Upper lobe of left lung (tissue), 6 donors: ENCODE measurements at regions not wholly inside any gene's neighbourhood (a gene's known extent, or its start where the extent isn't known, plus 50 kb on each side); places are given as distances from the start of the nearest gene placed in this dataset.

Source experiments
- ATAC-seq, 2 donors: fragments of 200-7000 bp; cut with Tn5 transposase; one replicate each; pipeline ENCODE4 v1.9.1; 2022; ENCODE audit warnings: mild to moderate bottlenecking in 2 of 2, moderate library complexity in 2 of 2; ENCODE audit not compliant: low FRiP score in 2 of 2
- DNase-seq, 2 donors: peaks; one replicate each; pipeline ENCODE4 v3.0.0-alpha.2; 2019 to 2020
- H3K27ac ChIP-seq, 4 donors: fragments of 200-600 bp; sonication (generic); one replicate each; pipeline ENCODE4 v1.5.1; 2016 to 2019
- H3K27me3 ChIP-seq, 4 donors: fragments of 200-600 bp; sonication (generic); one replicate each; pipeline ENCODE4 v1.5.1; 2017 to 2019
- H3K36me3 ChIP-seq, 4 donors: fragments of 200-600 bp; sonication (generic); one replicate each; pipeline ENCODE4 v1.5.1; 2016 to 2019
- H3K4me1 ChIP-seq, 4 donors: fragments of 200-600 bp; sonication (generic); one replicate each; pipeline ENCODE4 v1.5.1; 2018 to 2019
- H3K4me3 ChIP-seq, 4 donors: fragments of 200-600 bp; sonication (generic); one replicate each; pipeline ENCODE4 v1.5.1; 2017 to 2019; ENCODE audit warnings: mild to moderate bottlenecking in 2 of 4, moderate library complexity in 1 of 4
- H3K9me3 ChIP-seq, 4 donors: fragments of 200-600 bp; sonication (generic); one replicate each; pipeline ENCODE4 v1.5.1; 2018 to 2019
- CTCF ChIP-seq, 6 experiments: fragments of 450-650 bp in 4 of 6; fragments of 200-600 bp in 2 of 6; sonication (generic) in 2 of 6; IDR thresholded peaks; one replicate each; pipeline ENCODE4 v1.5.1; 2016 to 2019; ENCODE audit warnings: antibody characterized with exemption in 6 of 6
- EP300 ChIP-seq, 4 donors: sonication (generic); formaldehyde crosslinking; IDR thresholded peaks; one replicate each; pipeline ENCODE4 v1.5.1; 2017; ENCODE audit warnings: antibody characterized with exemption in 4 of 4, control low read depth in 2 of 4
- POLR2A ChIP-seq, 4 donors: fragments of 450-650 bp; IDR thresholded peaks; one replicate each; pipeline ENCODE4 v1.5.1; 2016 to 2017; ENCODE audit warnings: antibody characterized with exemption in 4 of 4, mild to moderate bottlenecking in 2 of 4
- POLR2AphosphoS5 ChIP-seq, 2 donors: sonication (generic); formaldehyde crosslinking; IDR thresholded peaks; one replicate each; pipeline ENCODE4 v1.5.1; 2017; ENCODE audit warnings: antibody characterized with exemption in 2 of 2
- WGBS, 2 donors: methylation state at CpG; one replicate each; pipeline ENCODE4 v1.1.5; 2017 to 2018; 5-methylcytosine and 5-hydroxymethylcytosine counted together
- donor health status: DM: no; HTN: no; CAD: no; lungs with moderate emphysema.
- donor health status: DM: no; HTN: yes; CAD: no; lungs with severe emphysema.

GRCh38 chr2:180653481-180653880, 326.9 kb upstream of the UBE2E3 start:
- no peak for DNase-seq
- no peak overlapping the region for H3K4me3 ChIP-seq
- no peaks in the 10 kb centered on the region for H3K9me3 ChIP-seq
- no peak overlapping the region for H3K27ac ChIP-seq
- TF ChIP-seq POLR2A (IDR thresholded peaks at IDR 0.05) (no peak), EP300 (IDR thresholded peaks at IDR 0.05) (no peak), POLR2AphosphoS5 (IDR thresholded peaks at IDR 0.05) (no peak), CTCF (IDR thresholded peaks at IDR 0.05) (no peak)
- ATAC-seq = no peak
- H3K36me3 ChIP-seq = no peaks in the 10 kb centered on the region
- no peaks in the 10 kb centered on the region for H3K27me3 ChIP-seq
- H3K4me1 ChIP-seq = no peaks in the 10 kb centered on the region

GRCh38 chr2:180652794-180653193, 327.6 kb upstream of the UBE2E3 start:
- H3K27ac ChIP-seq = no peak overlapping the region
- no peak for TF ChIP-seq POLR2AphosphoS5 (IDR thresholded peaks at IDR 0.05)
- no peak overlapping the region for H3K4me3 ChIP-seq
- no peaks in the 10 kb centered on the region for H3K9me3 ChIP-seq
- ATAC-seq = no peak
- no peak for DNase-seq
- H3K4me1 ChIP-seq = no peaks in the 10 kb centered on the region
- no peaks in the 10 kb centered on the region for H3K36me3 ChIP-seq
- H3K27me3 ChIP-seq = no peaks in the 10 kb centered on the region

- ATAC-seq (no peak), DNase-seq (no peak)
- Histone ChIP-seq H3K27me3 (no peaks in the 10 kb centered on the region), H3K4me1 (no peaks in the 10 kb centered on the region), H3K36me3 (no peaks in the 10 kb centered on the region), H3K27ac (no peak overlapping the region), H3K4me3 (no peak overlapping the region), H3K9me3 (no peaks in the 10 kb centered on the region)
- WGBS, 2 donors = 81 to 85% methylated on average over 8 of the region's 8 CpGs
- TF ChIP-seq POLR2AphosphoS5 (IDR thresholded peaks at IDR 0.05) (no peak), EP300 (IDR thresholded peaks at IDR 0.05) (no peak), CTCF (IDR thresholded peaks at IDR 0.05) (no peak), POLR2A (IDR thresholded peaks at IDR 0.05) (no peak)
These were observed 328.8 kb upstream of the UBE2E3 start for GRCh38 chr2:180651596-180651995.

- Histone ChIP-seq H3K9me3 (no peaks in the 10 kb centered on the region), H3K27ac (no peak overlapping the region), H3K27me3 (no peaks in the 10 kb centered on the region), H3K4me3 (no peak overlapping the region), H3K36me3 (no peaks in the 10 kb centered on the region), H3K4me1 (no peaks in the 10 kb centered on the region)
- TF ChIP-seq POLR2A (IDR thresholded peaks at IDR 0.05) (no peak), POLR2AphosphoS5 (IDR thresholded peaks at IDR 0.05) (no peak), EP300 (IDR thresholded peaks at IDR 0.05) (no peak), CTCF (IDR thresholded peaks at IDR 0.05) (no peak)
- peak in 1 of 2 donors; percentile 56 for ATAC-seq
- no peak for DNase-seq
- 50 to 60% methylated on average over 3 of the region's 3 CpGs for WGBS, 2 donors
These were observed 332.8 kb upstream of the UBE2E3 start for GRCh38 chr2:180647621-180648020.

GRCh38 chr2:180647221-180647620, 333.2 kb upstream of the UBE2E3 start:
- no peak for DNase-seq
- no peak for TF ChIP-seq POLR2A (IDR thresholded peaks at IDR 0.05)
- no peak for TF ChIP-seq CTCF (IDR thresholded peaks at IDR 0.05)
- TF ChIP-seq POLR2AphosphoS5 (IDR thresholded peaks at IDR 0.05) = no peak
- no peak for TF ChIP-seq EP300 (IDR thresholded peaks at IDR 0.05)

More at GRCh38 chr2:180647221-180647620, 333.2 kb upstream of the UBE2E3 start:
- H3K4me3 ChIP-seq = no peak overlapping the region
- H3K27me3 ChIP-seq = no peaks in the 10 kb centered on the region
- H3K4me1 ChIP-seq = no peaks in the 10 kb centered on the region
- H3K27ac ChIP-seq = no peak overlapping the region
- no peak for ATAC-seq
- no peaks in the 10 kb centered on the region for H3K9me3 ChIP-seq
- H3K36me3 ChIP-seq = no peaks in the 10 kb centered on the region
